GM18873 (cell line): ENCODE measurements at regions not wholly inside any gene's neighbourhood (a gene's known extent, or its start where the extent isn't known, plus 50 kb on each side); places are given as distances from the start of the nearest gene placed in this dataset.
"Not testable (repeated sequence)": the region's sequence is repeated elsewhere in the genome, so short reads cannot be mapped to it uniquely, and the experiment has no call there.

Source experiments
- ATAC-seq: cut with Tn5 transposase; IDR thresholded peaks from one replicate; pipeline ENCODE4 v1.9.1; 2021; ENCODE audit warnings: mild to moderate bottlenecking, moderate library complexity, moderate number of reproducible peaks; ENCODE audit not compliant: unreplicated experiment, low FRiP score

GRCh38 chr1:60866226-60866900 is 216.0 kb upstream of the NFIA start:
- ATAC-seq, result no peak

DNA sequence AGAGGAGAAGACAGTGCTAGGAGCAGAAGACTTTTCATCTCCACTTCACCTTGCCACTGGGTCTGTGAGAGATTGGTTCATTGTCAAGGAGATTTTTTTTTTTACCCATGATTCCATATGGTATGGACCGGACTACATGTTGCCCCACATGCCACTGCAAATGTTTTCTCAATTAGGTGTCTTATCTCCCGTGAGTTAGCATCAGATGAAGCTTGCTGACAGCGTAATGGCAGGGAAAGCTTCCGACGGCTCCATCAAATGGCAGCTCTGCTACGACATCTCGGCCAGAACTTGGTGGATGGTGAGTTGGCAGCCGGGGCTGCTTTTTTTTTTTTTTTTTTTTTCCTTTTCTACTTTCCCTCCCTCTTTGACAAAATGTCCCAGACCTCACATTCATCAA is 217.2 kb upstream of the NFIA start:
- no peak for ATAC-seq

- ATAC-seq, result no peak
These were observed 217.6 kb upstream of the NFIA start for GRCh38 chr1:60864722-60865121.

GRCh38 chr1:60863131-60863530 is 219.2 kb upstream of the NFIA start:
- no peak for ATAC-seq

DNA sequence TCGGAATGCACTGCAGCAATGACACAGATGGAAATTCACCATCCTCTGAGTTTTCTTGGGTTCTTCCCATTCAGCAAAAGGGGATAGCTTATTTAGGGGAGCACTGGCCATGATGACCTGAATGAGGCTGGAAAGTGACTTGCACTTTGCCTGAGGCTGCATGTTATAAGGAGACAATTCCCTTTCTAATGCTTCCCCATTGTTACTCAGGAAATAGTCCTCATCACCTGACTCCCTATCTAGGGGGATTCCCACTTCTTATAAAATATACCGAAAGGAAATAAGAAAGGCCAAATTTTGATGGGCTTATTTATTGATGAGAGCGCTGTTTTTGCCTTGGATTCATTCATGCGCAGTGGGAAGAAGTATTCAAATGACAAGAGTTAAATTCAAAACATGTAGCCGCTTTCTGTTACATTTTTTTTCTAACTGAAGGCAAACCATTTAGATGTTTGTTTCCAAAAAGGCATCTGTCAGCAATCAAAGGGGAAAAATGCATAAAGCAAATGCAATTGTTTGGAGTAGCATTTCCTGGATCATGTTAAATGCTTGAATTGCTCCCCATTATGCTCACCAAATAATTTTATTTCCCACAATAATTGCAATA is 220.3 kb upstream of the NFIA start:
- ATAC-seq, result no peak

GRCh38 chr1:60859111-60859510 is 223.2 kb upstream of the NFIA start:
- no peak for ATAC-seq

- ATAC-seq, result no peak
These were observed 224.5 kb upstream of the NFIA start for GRCh38 chr1:60857851-60858250.

DNA sequence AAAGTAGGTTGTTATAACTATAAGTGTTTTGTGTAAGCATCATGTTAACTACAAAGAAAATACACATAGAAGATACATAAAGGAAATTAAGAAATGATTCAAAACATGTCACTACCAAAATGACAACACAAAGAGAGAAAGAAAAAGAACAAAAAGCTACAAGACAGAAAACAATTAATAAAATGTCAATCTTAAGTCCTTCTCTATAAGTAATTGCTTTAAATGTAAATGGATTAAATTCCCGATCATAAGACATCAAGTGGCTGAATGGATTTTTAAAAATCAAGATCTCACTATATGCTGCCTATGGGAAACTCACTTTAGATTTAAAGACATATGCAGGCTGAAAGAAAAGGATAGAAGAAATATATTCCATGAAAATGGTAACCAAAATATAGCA is 232.3 kb upstream of the NFIA start:
- ATAC-seq, result no peak

GRCh38 chr1:60849401-60849800 is 233.0 kb upstream of the NFIA start:
- ATAC-seq, result no peak

DNA sequence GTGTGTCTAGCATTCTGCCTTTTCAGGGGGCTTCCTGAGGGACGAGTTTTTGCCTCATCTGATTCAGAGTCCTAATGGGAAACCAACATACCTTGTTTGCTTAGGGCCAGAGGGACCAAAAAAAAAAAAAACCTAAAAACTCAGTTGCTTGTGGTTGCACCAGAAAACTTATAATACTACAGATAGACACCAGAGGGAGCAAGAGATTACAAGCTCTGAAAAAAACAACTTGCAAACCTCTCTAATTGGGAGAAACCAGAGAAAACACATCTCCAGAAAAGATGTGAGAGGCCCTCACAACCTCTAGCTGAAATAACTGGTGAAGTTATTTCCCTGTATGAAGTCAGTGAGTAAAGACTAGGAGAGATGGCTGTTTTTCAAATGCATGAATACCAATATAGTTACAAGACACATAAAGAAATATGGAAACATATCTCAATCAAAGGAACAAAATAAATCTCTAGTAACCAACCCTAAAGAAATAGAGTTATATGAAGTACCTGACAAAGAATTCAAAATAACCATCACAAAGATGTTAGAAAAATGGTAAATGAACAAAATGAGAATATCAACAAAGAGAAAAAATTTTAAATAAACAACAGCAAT is 233.7 kb upstream of the NFIA start:
- ATAC-seq, result no peak

GRCh38 chr1:60847855-60848582 is 234.3 kb upstream of the NFIA start:
- no peak for ATAC-seq

DNA sequence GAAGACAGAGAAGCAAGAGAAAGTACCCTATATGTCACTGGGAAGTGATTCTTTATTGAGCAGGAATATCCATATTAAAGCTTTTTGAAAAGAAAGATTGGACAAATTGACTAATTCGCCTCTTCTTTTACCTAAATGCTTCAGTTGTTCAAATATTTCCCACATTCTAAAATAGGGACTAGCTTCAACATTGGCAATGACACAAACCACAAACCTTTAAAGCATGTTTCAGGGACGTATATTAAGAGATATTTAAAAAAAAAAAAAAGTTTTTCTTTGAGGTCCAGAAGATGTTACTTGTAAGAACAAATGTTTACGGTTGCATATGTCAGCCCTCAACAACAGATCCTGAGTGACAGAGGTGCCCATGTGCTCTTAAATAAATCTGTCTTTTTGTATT is 235.0 kb upstream of the NFIA start:
- ATAC-seq, result no peak

- ATAC-seq, result not testable (repeated sequence)
These were observed 236.7 kb upstream of the NFIA start for GRCh38 chr1:60845659-60846058.

GRCh38 chr1:60842304-60842703 is 240.1 kb upstream of the NFIA start:
- no peak for ATAC-seq

- ATAC-seq, result no peak
These were observed 241.0 kb upstream of the NFIA start for GRCh38 chr1:60841116-60842046.

GRCh38 chr1:60840476-60840875 is 241.9 kb upstream of the NFIA start:
- not testable (repeated sequence) for ATAC-seq

- no peak for ATAC-seq
These were observed 246.7 kb upstream of the NFIA start for GRCh38 chr1:60835649-60836048.

GRCh38 chr1:60833173-60833572 is 249.2 kb upstream of the NFIA start:
- ATAC-seq, result no peak

- ATAC-seq, result no peak
These were observed 250.0 kb upstream of the NFIA start for GRCh38 chr1:60832367-60832766.

GRCh38 chr1:60831780-60832179 is 250.6 kb upstream of the NFIA start:
- no peak for ATAC-seq
